ENCODE measurements at regions not wholly inside any gene's neighbourhood (a gene's known extent, or its start where the extent isn't known, plus 50 kb on each side); places are given as distances from the start of the nearest gene placed in this dataset.

- no TSS peak for BruUV-seq (replicated peaks)
- no peaks in the 10 kb centered on the region for H3K4me1 ChIP-seq (ENCODE audit: insufficient read depth, low read length)
- in situ Hi-C loops (cut with HindIII; ENCODE audit: extremely low pct_ligation_motif_present, low pct_unique_long_range_greater_than_20kb), result no loop called here
- TF ChIP-seq ZNF660 (CRISPR knock-in tag; IDR thresholded peaks at IDR 0.05; ENCODE audit: borderline replicate concordance, low read depth) (no peak), HHEX (CRISPR knock-in tag; IDR thresholded peaks at IDR 0.05) (no peak), FOXA1 (IDR thresholded peaks at IDR 0.05) (no peak), FOXA1 (CRISPR knock-in tag; IDR thresholded peaks at IDR 0.05) (no peak), ZNF350 (CRISPR knock-in tag; IDR thresholded peaks at IDR 0.05; ENCODE audit: borderline replicate concordance, low read depth) (no peak), ATF7-NPFF (CRISPR knock-in tag; IDR thresholded peaks at IDR 0.05; ENCODE audit: low read depth) (no peak), AKAP8 (CRISPR knock-in tag; IDR thresholded peaks at IDR 0.05) (no peak), THAP9 (CRISPR knock-in tag; IDR thresholded peaks at IDR 0.05; ENCODE audit: borderline replicate concordance) (no peak), KAT2B (IDR thresholded peaks at IDR 0.05; ENCODE audit: borderline replicate concordance, low read depth, low read length) (no peak), GTF3A (CRISPR knock-in tag; conservative IDR thresholded peaks at IDR 0.05) (no peak), SMAD9 (CRISPR knock-in tag; IDR thresholded peaks at IDR 0.05) (no peak), ZNF800 (CRISPR knock-in tag; IDR thresholded peaks at IDR 0.05) (no peak), MLLT10 (CRISPR knock-in tag; IDR thresholded peaks at IDR 0.05) (no peak), ZNF724P (CRISPR knock-in tag; IDR thresholded peaks at IDR 0.05; ENCODE audit: borderline replicate concordance) (no peak)
- TF ChIP-seq, protein P1, sequence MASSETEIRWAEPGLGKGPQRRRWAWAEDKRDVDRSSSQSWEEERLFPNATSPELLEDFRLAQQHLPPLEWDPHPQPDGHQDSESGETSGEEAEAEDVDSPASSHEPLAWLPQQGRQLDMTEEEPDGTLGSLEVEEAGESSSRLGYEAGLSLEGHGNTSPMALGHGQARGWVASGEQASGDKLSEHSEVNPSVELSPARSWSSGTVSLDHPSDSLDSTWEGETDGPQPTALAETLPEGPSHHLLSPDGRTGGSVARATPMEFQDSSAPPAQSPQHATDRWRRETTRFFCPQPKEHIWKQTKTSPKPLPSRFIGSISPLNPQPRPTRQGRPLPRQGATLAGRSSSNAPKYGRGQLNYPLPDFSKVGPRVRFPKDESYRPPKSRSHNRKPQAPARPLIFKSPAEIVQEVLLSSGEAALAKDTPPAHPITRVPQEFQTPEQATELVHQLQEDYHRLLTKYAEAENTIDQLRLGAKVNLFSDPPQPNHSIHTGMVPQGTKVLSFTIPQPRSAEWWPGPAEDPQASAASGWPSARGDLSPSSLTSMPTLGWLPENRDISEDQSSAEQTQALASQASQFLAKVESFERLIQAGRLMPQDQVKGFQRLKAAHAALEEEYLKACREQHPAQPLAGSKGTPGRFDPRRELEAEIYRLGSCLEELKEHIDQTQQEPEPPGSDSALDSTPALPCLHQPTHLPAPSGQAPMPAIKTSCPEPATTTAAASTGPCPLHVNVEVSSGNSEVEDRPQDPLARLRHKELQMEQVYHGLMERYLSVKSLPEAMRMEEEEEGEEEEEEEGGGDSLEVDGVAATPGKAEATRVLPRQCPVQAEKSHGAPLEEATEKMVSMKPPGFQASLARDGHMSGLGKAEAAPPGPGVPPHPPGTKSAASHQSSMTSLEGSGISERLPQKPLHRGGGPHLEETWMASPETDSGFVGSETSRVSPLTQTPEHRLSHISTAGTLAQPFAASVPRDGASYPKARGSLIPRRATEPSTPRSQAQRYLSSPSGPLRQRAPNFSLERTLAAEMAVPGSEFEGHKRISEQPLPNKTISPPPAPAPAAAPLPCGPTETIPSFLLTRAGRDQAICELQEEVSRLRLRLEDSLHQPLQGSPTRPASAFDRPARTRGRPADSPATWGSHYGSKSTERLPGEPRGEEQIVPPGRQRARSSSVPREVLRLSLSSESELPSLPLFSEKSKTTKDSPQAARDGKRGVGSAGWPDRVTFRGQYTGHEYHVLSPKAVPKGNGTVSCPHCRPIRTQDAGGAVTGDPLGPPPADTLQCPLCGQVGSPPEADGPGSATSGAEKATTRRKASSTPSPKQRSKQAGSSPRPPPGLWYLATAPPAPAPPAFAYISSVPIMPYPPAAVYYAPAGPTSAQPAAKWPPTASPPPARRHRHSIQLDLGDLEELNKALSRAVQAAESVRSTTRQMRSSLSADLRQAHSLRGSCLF (CRISPR knock-in tag; IDR thresholded peaks at IDR 0.05; ENCODE audit: borderline replicate concordance), result no peak
These were observed 152.5 kb upstream of the SKOR2 start for GRCh38 chr18:47403949-47404348.

More at GRCh38 chr18:47403949-47404348, 152.5 kb upstream of the SKOR2 start:
- H3K27me3 ChIP-seq (ENCODE audit: control insufficient read depth in 1 of 2, insufficient read depth in 2 of 2, low read length in 2 of 2), result no peaks in the 10 kb centered on the region; a peak in 1 of 5 replicates
- no peak overlapping the region for H3K4me3 ChIP-seq (replicated peaks in 1 of 3; ENCODE audit: insufficient read depth in 1 of 3, low read depth in 2 of 3, low read length in 3 of 3)
- ATAC-seq (no peak), DNase-seq (ENCODE audit: low spot score) (no peak), FAIRE-seq (no peak)
- H3K79me2 ChIP-seq (ENCODE audit: insufficient read depth, low read length), result no peaks in the 10 kb centered on the region
- no peak overlapping the region for H2AFZ ChIP-seq (ENCODE audit: low read length)
- no peak overlapping the region for H3K9ac ChIP-seq (ENCODE audit: insufficient read depth, low read depth, low read length)
- ChIA-PET POLR2A (no interaction called here), CTCF (ENCODE audit: low intra/inter-chr PET ratio, low total read pairs) (no interaction called here)
- no peaks in the 10 kb centered on the region for H3K9me3 ChIP-seq (ENCODE audit: low read length)
- no peak overlapping the region for H3K27ac ChIP-seq (ENCODE audit: extremely low read length, insufficient read depth, low read length)
- H3K4me2 ChIP-seq (ENCODE audit: low read depth, low read length), result no peak overlapping the region
- H4K20me1 ChIP-seq (ENCODE audit: insufficient read depth, low read length), result no peaks in the 10 kb centered on the region
- H3K36me3 ChIP-seq (replicated peaks in 1 of 2; ENCODE audit: control insufficient read depth in 1 of 2, insufficient read depth in 2 of 2, low read length in 2 of 2), result no peaks in the 10 kb centered on the region
- intact Hi-C loops (cut with micrococcal nuclease; ENCODE audit: unreplicated experiment), result no loop called here
- 0% methylated on average over 3 of the region's 3 CpGs for WGBS (ENCODE audit: low lambda C conversion rate)
